Tibial artery (tissue), 4 donors: ENCODE measurements at regions not wholly inside any gene's neighbourhood (a gene's known extent, or its start where the extent isn't known, plus 50 kb on each side); places are given as distances from the start of the nearest gene placed in this dataset.

Experiments used
- DNase-seq, 2 donors: peaks; one replicate each; pipeline ENCODE4 v3.0.0-alpha.2; 2019
- H3K27ac ChIP-seq, 2 donors: fragments of 200-600 bp; sonication (generic) in 1 of 2; 1 replicate in 1 of 2; 2 replicates in 1 of 2; pipeline ENCODE4 v1.5.1; 2018 to 2019; ENCODE audit warnings: mild to moderate bottlenecking in 1 of 2
- H3K27me3 ChIP-seq, 2 donors: fragments of 200-600 bp; sonication (generic) in 1 of 2; one replicate each; pipeline versions ENCODE4 v1.5.1 to v1.6.0; 2016 to 2019
- H3K36me3 ChIP-seq, 3 donors: fragments of 200-600 bp; sonication (generic) in 2 of 3; one replicate each; pipeline ENCODE4 v1.5.1; 2016 to 2019; ENCODE audit warnings: mild to moderate bottlenecking in 2 of 3
- H3K4me1 ChIP-seq, 4 donors: fragments of 200-600 bp; sonication (generic) in 2 of 4; 1 replicate in 3 of 4; 2 replicates in 1 of 4; pipeline ENCODE4 v1.5.1; 2016 to 2019
- H3K4me3 ChIP-seq, 2 donors: fragments of 200-600 bp; sonication (generic) in 1 of 2; 1 replicate in 1 of 2; 2 replicates in 1 of 2; pipeline ENCODE4 v1.5.1; 2018 to 2019; ENCODE audit warnings: mild to moderate bottlenecking in 2 of 2
- H3K9me3 ChIP-seq, 3 donors: fragments of 200-600 bp; sonication (generic) in 1 of 3; one replicate each; pipeline ENCODE4 v1.5.1; 2016 to 2019
- CTCF ChIP-seq, 2 experiments: fragments of 200-600 bp in 1 of 2; fragments of 450-650 bp in 1 of 2; IDR thresholded peaks; one replicate each; pipeline ENCODE4 v1.5.1; 2017 to 2019; ENCODE audit warnings: antibody characterized with exemption in 2 of 2, mild to moderate bottlenecking in 1 of 2, moderate library complexity in 1 of 2
- intact Hi-C: fragments of 100-400 bp; cut with DNase I; formaldehyde crosslinking; loops from one replicate; pipeline ENCODE4 v1.15.0; 2023; ENCODE audit warnings: low total_unique reads

DNA sequence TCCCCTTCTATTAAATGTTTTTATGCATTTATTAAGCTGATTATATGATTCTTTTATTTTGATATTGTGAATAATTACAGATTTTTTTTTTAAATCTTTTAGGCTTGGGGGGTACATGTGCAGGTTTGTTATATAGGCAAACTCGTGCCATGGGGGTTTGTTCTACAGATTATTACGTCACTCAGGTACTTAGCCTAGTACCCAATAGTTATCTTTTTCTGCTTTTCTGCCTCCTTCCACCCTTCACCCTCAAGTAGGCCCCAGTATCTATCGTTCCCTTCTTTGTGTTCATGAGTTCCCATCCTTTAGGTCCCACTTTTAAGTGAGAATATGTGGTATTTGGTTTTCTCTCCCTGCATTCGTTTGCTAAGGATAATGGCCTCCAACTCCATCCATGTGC lies 92.2 kb upstream of the CWC22 start:
- H3K27me3 ChIP-seq, result no peaks in the 10 kb centered on the region
- H3K4me3 ChIP-seq, result no peak overlapping the region
- H3K36me3 ChIP-seq, result no peaks in the 10 kb centered on the region
- TF ChIP-seq CTCF (IDR thresholded peaks at IDR 0.05), result no peak
- no peaks in the 10 kb centered on the region for H3K9me3 ChIP-seq
- DNase-seq, result no peak
- H3K27ac ChIP-seq, result no peak overlapping the region
- H3K4me1 ChIP-seq, result no peaks in the 10 kb centered on the region
- intact Hi-C loops, result no loop called here

- Histone ChIP-seq H3K27ac (no peak overlapping the region), H3K9me3 (no peaks in the 10 kb centered on the region), H3K36me3 (no peaks in the 10 kb centered on the region), H3K4me3 (no peak overlapping the region), H3K27me3 (no peaks in the 10 kb centered on the region), H3K4me1 (no peaks in the 10 kb centered on the region)
- intact Hi-C loops, result no loop called here
- no peak for DNase-seq
- no peak for TF ChIP-seq CTCF (IDR thresholded peaks at IDR 0.05)
Observed at GRCh38 chr2:180085144-180085543, 78.0 kb upstream of the CWC22 start.

DNA sequence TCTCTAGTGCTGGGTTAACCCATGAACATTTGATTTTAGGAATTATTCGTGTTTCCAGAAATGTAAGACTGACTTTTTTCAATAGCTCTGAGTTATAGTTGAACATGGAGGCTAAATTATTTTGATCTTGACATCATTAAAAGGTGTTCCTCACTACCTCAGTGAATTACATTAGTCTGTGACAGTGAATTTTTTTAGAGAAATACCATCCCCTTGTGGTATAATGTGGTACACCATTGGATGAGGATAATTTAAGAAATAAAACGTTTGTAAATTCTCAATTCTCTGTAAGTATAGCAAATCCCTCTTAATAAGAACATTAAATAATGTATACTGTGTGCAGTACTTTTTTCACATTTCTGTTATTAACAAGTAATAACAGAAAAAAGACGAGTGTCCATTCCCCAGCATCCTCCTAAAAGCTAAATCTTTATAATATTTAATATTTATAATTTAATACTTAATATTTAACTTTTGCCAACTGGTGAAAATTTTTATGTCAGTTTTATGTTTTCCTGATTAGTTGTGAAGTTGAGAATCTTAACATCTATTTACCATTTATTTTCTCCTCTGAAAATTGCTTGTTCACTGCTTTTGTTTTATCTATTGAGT lies 70.3 kb upstream of the CWC22 start:
- TF ChIP-seq CTCF (IDR thresholded peaks at IDR 0.05), result peak; percentile 48 to 56
- Histone ChIP-seq H3K27me3 (no peaks in the 10 kb centered on the region), H3K9me3 (no peaks in the 10 kb centered on the region), H3K36me3 (no peaks in the 10 kb centered on the region), H3K27ac (no peak overlapping the region), H3K4me1 (no peaks in the 10 kb centered on the region), H3K4me3 (no peak overlapping the region)
- intact Hi-C loops, result no loop called here
- DNase-seq, result no peak

GRCh38 chr2:180075870-180076269 lies 68.8 kb upstream of the CWC22 start:
- DNase-seq, result no peak
- intact Hi-C loops, result no loop called here
- no peak for TF ChIP-seq CTCF (IDR thresholded peaks at IDR 0.05)

GRCh38 chr2:180071797-180072196 lies 64.7 kb upstream of the CWC22 start:
- Histone ChIP-seq H3K36me3 (no peaks in the 10 kb centered on the region), H3K9me3 (no peaks in the 10 kb centered on the region), H3K27me3 (no peaks in the 10 kb centered on the region), H3K27ac (no peak overlapping the region), H3K4me1 (no peaks in the 10 kb centered on the region), H3K4me3 (no peak overlapping the region)
- TF ChIP-seq CTCF (IDR thresholded peaks at IDR 0.05), result no peak
- intact Hi-C loops, result no loop called here
- DNase-seq, result no peak

More at GRCh38 chr2:180075870-180076269, 68.8 kb upstream of the CWC22 start:
- no peak overlapping the region for H3K4me3 ChIP-seq
- no peaks in the 10 kb centered on the region for H3K27me3 ChIP-seq
- H3K27ac ChIP-seq, result no peak overlapping the region
- no peaks in the 10 kb centered on the region for H3K9me3 ChIP-seq
- H3K36me3 ChIP-seq, result no peaks in the 10 kb centered on the region
- no peaks in the 10 kb centered on the region for H3K4me1 ChIP-seq
